ENCODE measurements at regions not wholly inside any gene's neighbourhood (a gene's known extent, or its start where the extent isn't known, plus 50 kb on each side); places are given as distances from the start of the nearest gene placed in this dataset.
"Not testable (repeated sequence)": the region's sequence is repeated elsewhere in the genome, so short reads cannot be mapped to it uniquely, and the experiment has no call there.

DNA sequence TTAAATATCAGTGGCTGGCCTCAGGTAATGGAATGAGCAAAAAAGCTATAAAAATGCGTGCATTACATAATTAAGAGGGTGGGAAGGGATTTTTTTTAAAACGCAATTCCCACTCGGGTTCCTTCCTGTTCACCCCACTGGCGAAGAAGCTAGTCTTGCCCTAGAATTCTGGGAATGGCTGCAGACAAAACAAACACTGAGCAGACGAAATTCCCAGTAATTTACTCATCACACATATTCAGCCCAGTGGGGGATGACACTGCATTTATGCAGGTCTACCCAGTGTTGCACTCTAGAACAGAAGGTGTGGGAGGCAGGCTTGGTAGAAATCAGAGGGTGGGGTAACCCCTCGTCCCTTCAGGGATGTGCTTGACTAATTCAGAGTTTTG is 2695.0 kb upstream of the DEFB115 start:
- no peak overlapping the region for H2AFZ ChIP-seq (ENCODE audit: insufficient read depth, low read depth, low read length, poor library complexity, severe bottlenecking)
- no peaks in the 10 kb centered on the region for H3K4me1 ChIP-seq (ENCODE audit: control insufficient read depth in 2 of 2, insufficient read depth in 2 of 2, low read length in 2 of 2)
- ChIA-PET POLR2A (no interaction called here), CTCF (no interaction called here)
- H3K4me3 ChIP-seq (ENCODE audit: control extremely low read depth in 1 of 5, extremely low read depth in 1 of 5, insufficient read depth in 1 of 5, low read depth in 2 of 5, low read length in 4 of 5): no peak overlapping the region
- peaks cover 0 to 16% (median 0%) of the 10 kb centered on the region in 3 donors for H3K9me3 ChIP-seq (ENCODE audit: control extremely low read depth in 1 of 3, control insufficient read depth in 2 of 3, insufficient read depth in 1 of 3, low read length in 2 of 3)
- ATAC-seq (ENCODE audit: low read depth) (no peak), DNase-seq (no peak)
- H3K36me3 ChIP-seq (replicated peaks in 1 of 2; ENCODE audit: control extremely low read depth in 1 of 2, control insufficient read depth in 1 of 2, extremely low read depth in 1 of 2, insufficient read depth in 2 of 2, low read length in 1 of 2): peaks cover 0 to 4% of the 10 kb centered on the region in 2 experiments
- H3K9me3 Mint-ChIP-seq (ENCODE audit: insufficient read depth): peaks cover 10% of the 10 kb centered on the region
- no peak overlapping the region for H3K4me2 ChIP-seq (replicated peaks; ENCODE audit: low read depth, low read length, poor library complexity, severe bottlenecking)
- H3K4me1 Mint-ChIP-seq: no peaks in the 10 kb centered on the region
- WGBS (ENCODE audit: insufficient coverage): 77% methylated on average over 6 of the region's 6 CpGs
- no peak overlapping the region for H3K27ac Mint-ChIP-seq
- no peaks in the 10 kb centered on the region for H4K20me1 ChIP-seq (ENCODE audit: control insufficient read depth, insufficient read depth, low read length, poor library complexity, severe bottlenecking)
- H3K4me3 Mint-ChIP-seq: no peak overlapping the region
- TF ChIP-seq EZH2 (IDR thresholded peaks at IDR 0.05; ENCODE audit: borderline replicate concordance, insufficient read depth, low read depth, low read length, poor library complexity, severe bottlenecking): no peak
- TF ChIP-seq, protein P1, sequence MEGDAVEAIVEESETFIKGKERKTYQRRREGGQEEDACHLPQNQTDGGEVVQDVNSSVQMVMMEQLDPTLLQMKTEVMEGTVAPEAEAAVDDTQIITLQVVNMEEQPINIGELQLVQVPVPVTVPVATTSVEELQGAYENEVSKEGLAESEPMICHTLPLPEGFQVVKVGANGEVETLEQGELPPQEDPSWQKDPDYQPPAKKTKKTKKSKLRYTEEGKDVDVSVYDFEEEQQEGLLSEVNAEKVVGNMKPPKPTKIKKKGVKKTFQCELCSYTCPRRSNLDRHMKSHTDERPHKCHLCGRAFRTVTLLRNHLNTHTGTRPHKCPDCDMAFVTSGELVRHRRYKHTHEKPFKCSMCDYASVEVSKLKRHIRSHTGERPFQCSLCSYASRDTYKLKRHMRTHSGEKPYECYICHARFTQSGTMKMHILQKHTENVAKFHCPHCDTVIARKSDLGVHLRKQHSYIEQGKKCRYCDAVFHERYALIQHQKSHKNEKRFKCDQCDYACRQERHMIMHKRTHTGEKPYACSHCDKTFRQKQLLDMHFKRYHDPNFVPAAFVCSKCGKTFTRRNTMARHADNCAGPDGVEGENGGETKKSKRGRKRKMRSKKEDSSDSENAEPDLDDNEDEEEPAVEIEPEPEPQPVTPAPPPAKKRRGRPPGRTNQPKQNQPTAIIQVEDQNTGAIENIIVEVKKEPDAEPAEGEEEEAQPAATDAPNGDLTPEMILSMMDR (IDR thresholded peaks at IDR 0.05): no peak
- H3K27ac ChIP-seq (ENCODE audit: low read length in 2 of 2): no peak overlapping the region
- no peaks in the 10 kb centered on the region for H3K27me3 Mint-ChIP-seq
- H3K9ac ChIP-seq (ENCODE audit: low read length): no peak overlapping the region
- H3K27me3 ChIP-seq (replicated peaks in 1 of 4; ENCODE audit: control extremely low read depth in 1 of 4, control insufficient read depth in 3 of 4, insufficient read depth in 4 of 4, low read length in 3 of 4): no peaks in the 10 kb centered on the region
- H3K79me2 ChIP-seq (ENCODE audit: control insufficient read depth, insufficient read depth, low read length): no peaks in the 10 kb centered on the region
- intact Hi-C loops (cut with micrococcal nuclease): no loop called here

- ATAC-seq (ENCODE audit: low read depth); POLR2A ChIA-PET; H3K4me1 ChIP-seq (ENCODE audit: control insufficient read depth in 2 of 2, insufficient read depth in 2 of 2, low read length in 2 of 2); H3K9ac ChIP-seq (ENCODE audit: low read length); H3K36me3 ChIP-seq (replicated peaks in 1 of 2; ENCODE audit: control extremely low read depth in 1 of 2, control insufficient read depth in 1 of 2, extremely low read depth in 1 of 2, insufficient read depth in 2 of 2, low read length in 1 of 2); H2AFZ ChIP-seq (ENCODE audit: insufficient read depth, low read depth, low read length, poor library complexity, severe bottlenecking); H3K4me3 Mint-ChIP-seq; intact Hi-C loops (cut with micrococcal nuclease); DNase-seq; H3K27me3 ChIP-seq (replicated peaks in 1 of 4; ENCODE audit: control extremely low read depth in 1 of 4, control insufficient read depth in 3 of 4, insufficient read depth in 4 of 4, low read length in 3 of 4); H3K27ac Mint-ChIP-seq; H3K27ac ChIP-seq (ENCODE audit: low read length in 2 of 2); H3K4me1 Mint-ChIP-seq; H3K4me2 ChIP-seq (replicated peaks; ENCODE audit: low read depth, low read length, poor library complexity, severe bottlenecking); H3K4me3 ChIP-seq (ENCODE audit: control extremely low read depth in 1 of 5, extremely low read depth in 1 of 5, insufficient read depth in 1 of 5, low read depth in 2 of 5, low read length in 4 of 5); CTCF ChIA-PET; H3K9me3 Mint-ChIP-seq (ENCODE audit: insufficient read depth); H4K20me1 ChIP-seq (ENCODE audit: control insufficient read depth, insufficient read depth, low read length, poor library complexity, severe bottlenecking); H3K27me3 Mint-ChIP-seq; H3K79me2 ChIP-seq (ENCODE audit: control insufficient read depth, insufficient read depth, low read length): not testable (repeated sequence)
- H3K9me3 ChIP-seq (ENCODE audit: control extremely low read depth in 1 of 3, control insufficient read depth in 2 of 3, insufficient read depth in 1 of 3, low read length in 2 of 3): peaks cover 0 to 16% (median 0%) of the 10 kb centered on the region in 3 donors
- 76% methylated on average over 6 of the region's 6 CpGs for WGBS (ENCODE audit: insufficient coverage)
Observed at GRCh38 chr20:28562899-28563521, 2694.5 kb upstream of the DEFB115 start.

DNA sequence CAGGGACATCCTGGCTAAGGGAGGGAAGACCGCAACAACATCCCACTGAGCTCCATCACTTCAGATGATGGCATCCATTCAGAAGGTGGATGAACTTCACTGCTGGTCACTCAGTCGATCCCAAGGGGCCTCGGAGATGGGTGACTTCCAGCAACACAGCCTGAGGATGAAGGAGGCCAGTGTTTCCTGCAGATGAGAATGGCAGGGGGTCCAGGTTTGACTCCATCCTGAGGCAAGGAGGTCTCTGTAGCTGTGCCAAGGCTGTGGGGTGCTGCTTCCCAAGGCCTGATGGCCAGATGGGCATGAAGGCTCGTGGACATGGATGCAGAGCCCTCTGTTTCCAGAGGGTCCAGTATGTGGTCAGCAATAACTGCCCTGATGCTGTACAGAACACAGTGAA is 2693.4 kb upstream of the DEFB115 start:
- ATAC-seq (ENCODE audit: low read depth); H3K4me1 ChIP-seq (ENCODE audit: control insufficient read depth in 2 of 2, insufficient read depth in 2 of 2, low read length in 2 of 2); H3K9me3 Mint-ChIP-seq (ENCODE audit: insufficient read depth); H2AFZ ChIP-seq (ENCODE audit: insufficient read depth, low read depth, low read length, poor library complexity, severe bottlenecking); H3K79me2 ChIP-seq (ENCODE audit: control insufficient read depth, insufficient read depth, low read length); H3K4me3 ChIP-seq (ENCODE audit: control extremely low read depth in 1 of 5, extremely low read depth in 1 of 5, insufficient read depth in 1 of 5, low read depth in 2 of 5, low read length in 4 of 5); POLR2A ChIA-PET; H3K9ac ChIP-seq (ENCODE audit: low read length); H3K36me3 ChIP-seq (replicated peaks in 1 of 2; ENCODE audit: control extremely low read depth in 1 of 2, control insufficient read depth in 1 of 2, extremely low read depth in 1 of 2, insufficient read depth in 2 of 2, low read length in 1 of 2); H3K4me3 Mint-ChIP-seq; intact Hi-C loops (cut with micrococcal nuclease); CTCF ChIA-PET; H3K4me1 Mint-ChIP-seq; H3K27ac ChIP-seq (ENCODE audit: low read length in 2 of 2); DNase-seq; H3K27me3 ChIP-seq (replicated peaks in 1 of 4; ENCODE audit: control extremely low read depth in 1 of 4, control insufficient read depth in 3 of 4, insufficient read depth in 4 of 4, low read length in 3 of 4); H3K27ac Mint-ChIP-seq; H3K4me2 ChIP-seq (replicated peaks; ENCODE audit: low read depth, low read length, poor library complexity, severe bottlenecking); H3K27me3 Mint-ChIP-seq; H4K20me1 ChIP-seq (ENCODE audit: control insufficient read depth, insufficient read depth, low read length, poor library complexity, severe bottlenecking): not testable (repeated sequence)
- H3K9me3 ChIP-seq (ENCODE audit: control extremely low read depth in 1 of 3, control insufficient read depth in 2 of 3, insufficient read depth in 1 of 3, low read length in 2 of 3): peaks cover 0 to 16% (median 0%) of the 10 kb centered on the region in 3 donors
- 76% methylated on average over 4 of the region's 4 CpGs for WGBS (ENCODE audit: insufficient coverage)

Measured in B cell (primary cell).